ENCODE measurements at regions not wholly inside any gene's neighbourhood (a gene's known extent, or its start where the extent isn't known, plus 50 kb on each side); places are given as distances from the start of the nearest gene placed in this dataset.

GRCh38 chr7:46414946-46415345, 493.9 kb upstream of the IGFBP3 start:
- Histone ChIP-seq H3K27ac (ENCODE audit: low read length in 2 of 2) (no peak overlapping the region), H2AFZ (ENCODE audit: insufficient read depth, low read depth, low read length, poor library complexity, severe bottlenecking) (no peak overlapping the region), H3K9me3 (ENCODE audit: control extremely low read depth in 1 of 3, control insufficient read depth in 2 of 3, insufficient read depth in 1 of 3, low read length in 2 of 3) (no peaks in the 10 kb centered on the region), H3K36me3 (replicated peaks in 1 of 2; ENCODE audit: control extremely low read depth in 1 of 2, control insufficient read depth in 1 of 2, extremely low read depth in 1 of 2, insufficient read depth in 2 of 2, low read length in 1 of 2) (no peaks in the 10 kb centered on the region), H4K20me1 (ENCODE audit: control insufficient read depth, insufficient read depth, low read length, poor library complexity, severe bottlenecking) (no peaks in the 10 kb centered on the region), H3K27me3 (replicated peaks in 1 of 4; ENCODE audit: control extremely low read depth in 1 of 4, control insufficient read depth in 3 of 4, insufficient read depth in 4 of 4, low read length in 3 of 4) (no peaks in the 10 kb centered on the region), H3K4me2 (replicated peaks; ENCODE audit: low read depth, low read length, poor library complexity, severe bottlenecking) (no peak overlapping the region), H3K4me1 (ENCODE audit: control insufficient read depth in 2 of 2, insufficient read depth in 2 of 2, low read length in 2 of 2) (no peaks in the 10 kb centered on the region), H3K9ac (ENCODE audit: low read length) (no peak overlapping the region), H3K79me2 (ENCODE audit: control insufficient read depth, insufficient read depth, low read length) (no peaks in the 10 kb centered on the region), H3K4me3 (ENCODE audit: control extremely low read depth in 1 of 5, extremely low read depth in 1 of 5, insufficient read depth in 1 of 5, low read depth in 2 of 5, low read length in 4 of 5) (no peak overlapping the region)
- intact Hi-C loops (cut with micrococcal nuclease), result no loop called here
- ATAC-seq (ENCODE audit: low read depth) (no peak), DNase-seq (no peak)
- peaks cover 3% of the 10 kb centered on the region for H3K9me3 Mint-ChIP-seq (ENCODE audit: insufficient read depth)
- POLR2A ChIA-PET, result no interaction called here
- CTCF ChIA-PET, result no interaction called here
- WGBS (ENCODE audit: insufficient coverage), result no CpG with 5 or more reads among the region's 2 CpGs
- H3K27ac Mint-ChIP-seq, result no peak overlapping the region
- H3K27me3 Mint-ChIP-seq, result no peaks in the 10 kb centered on the region
- no peak overlapping the region for H3K4me3 Mint-ChIP-seq
- H3K4me1 Mint-ChIP-seq, result no peaks in the 10 kb centered on the region
- TF ChIP-seq CTCF (IDR thresholded peaks at IDR 0.05), result no peak
- TF ChIP-seq EZH2 (IDR thresholded peaks at IDR 0.05; ENCODE audit: borderline replicate concordance, insufficient read depth, low read depth, low read length, poor library complexity, severe bottlenecking), result no peak

- Mint-ChIP-seq H3K4me1 (no peaks in the 10 kb centered on the region), H3K4me3 (no peak overlapping the region), H3K27me3 (no peaks in the 10 kb centered on the region), H3K9me3 (ENCODE audit: insufficient read depth) (peaks cover 3% of the 10 kb centered on the region), H3K27ac (no peak overlapping the region)
- Histone ChIP-seq H4K20me1 (ENCODE audit: control insufficient read depth, insufficient read depth, low read length, poor library complexity, severe bottlenecking) (no peaks in the 10 kb centered on the region), H3K4me1 (ENCODE audit: control insufficient read depth in 2 of 2, insufficient read depth in 2 of 2, low read length in 2 of 2) (no peaks in the 10 kb centered on the region), H3K79me2 (ENCODE audit: control insufficient read depth, insufficient read depth, low read length) (no peaks in the 10 kb centered on the region), H3K4me2 (replicated peaks; ENCODE audit: low read depth, low read length, poor library complexity, severe bottlenecking) (no peak overlapping the region), H3K9ac (ENCODE audit: low read length) (no peak overlapping the region), H3K9me3 (ENCODE audit: control extremely low read depth in 1 of 3, control insufficient read depth in 2 of 3, insufficient read depth in 1 of 3, low read length in 2 of 3) (no peaks in the 10 kb centered on the region), H3K27me3 (replicated peaks in 1 of 4; ENCODE audit: control extremely low read depth in 1 of 4, control insufficient read depth in 3 of 4, insufficient read depth in 4 of 4, low read length in 3 of 4) (no peaks in the 10 kb centered on the region), H2AFZ (ENCODE audit: insufficient read depth, low read depth, low read length, poor library complexity, severe bottlenecking) (no peak overlapping the region), H3K27ac (ENCODE audit: low read length in 2 of 2) (no peak overlapping the region), H3K36me3 (replicated peaks in 1 of 2; ENCODE audit: control extremely low read depth in 1 of 2, control insufficient read depth in 1 of 2, extremely low read depth in 1 of 2, insufficient read depth in 2 of 2, low read length in 1 of 2) (no peaks in the 10 kb centered on the region), H3K4me3 (ENCODE audit: control extremely low read depth in 1 of 5, extremely low read depth in 1 of 5, insufficient read depth in 1 of 5, low read depth in 2 of 5, low read length in 4 of 5) (no peak overlapping the region)
- TF ChIP-seq CTCF (IDR thresholded peaks at IDR 0.05) (no peak), EZH2 (IDR thresholded peaks at IDR 0.05; ENCODE audit: borderline replicate concordance, insufficient read depth, low read depth, low read length, poor library complexity, severe bottlenecking) (no peak)
- intact Hi-C loops (cut with micrococcal nuclease), result no loop called here
- ChIA-PET POLR2A (no interaction called here), CTCF (no interaction called here)
- ATAC-seq (ENCODE audit: low read depth), result no peak
- no peak for DNase-seq
Observed at GRCh38 chr7:46411236-46411635, 490.2 kb upstream of the IGFBP3 start.
